Left renal pelvis (tissue), 4 donors: ENCODE measurements at regions not wholly inside any gene's neighbourhood (a gene's known extent, or its start where the extent isn't known, plus 50 kb on each side); places are given as distances from the start of the nearest gene placed in this dataset.
"Not testable (repeated sequence)": the region's sequence is repeated elsewhere in the genome, so short reads cannot be mapped to it uniquely, and the experiment has no call there.

Source experiments
- DNase-seq, 4 donors: peaks; one replicate each; pipeline ENCODE4 v3.0.0-alpha.2; 2013; ENCODE audit warnings: low read depth in 4 of 4, low spot score in 3 of 4

GRCh38 chr12:124478985-124479645 lies 88.3 kb downstream of the NCOR2 start:
- no peak for DNase-seq

GRCh38 chr12:124478416-124478815 lies 89.0 kb downstream of the NCOR2 start:
- no peak for DNase-seq

DNA sequence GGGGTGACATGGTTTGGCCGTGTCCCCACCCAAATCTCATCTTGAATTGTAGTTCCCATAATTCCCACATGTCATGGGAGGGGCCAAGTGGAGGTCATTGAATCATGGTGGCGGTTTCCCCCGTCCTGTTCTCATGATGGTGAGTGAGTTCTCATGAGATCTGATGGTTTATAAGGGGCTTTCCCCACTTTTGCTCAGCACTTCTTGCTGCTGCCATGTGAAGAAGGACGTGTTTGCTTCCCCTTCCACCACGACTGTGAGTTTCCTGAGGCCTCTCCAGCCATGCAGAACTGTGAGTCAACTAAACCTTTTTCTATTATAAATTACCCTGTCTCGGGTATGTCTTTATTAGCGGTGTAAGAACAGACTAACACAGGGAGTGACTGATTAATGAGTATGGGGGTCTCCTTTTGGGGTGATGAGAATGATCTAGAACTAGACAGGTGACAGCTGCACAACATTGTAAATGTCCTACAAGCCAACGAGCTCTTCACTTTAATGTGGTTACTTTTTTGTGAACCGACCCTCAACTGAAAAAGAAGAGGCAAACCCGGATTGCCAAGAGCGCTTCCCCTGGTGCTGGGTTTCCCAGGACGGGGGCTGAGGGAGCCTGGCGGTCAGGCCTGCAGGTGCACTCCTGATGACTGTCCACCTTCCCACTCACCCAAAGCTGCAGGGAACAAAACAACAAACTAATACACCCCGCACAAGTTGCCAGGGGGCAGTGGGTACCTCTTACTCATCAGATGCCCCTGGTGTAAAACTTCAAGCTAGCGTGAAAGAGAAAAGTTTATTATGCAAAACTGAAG lies 90.1 kb downstream of the NCOR2 start:
- no peak for DNase-seq

DNA sequence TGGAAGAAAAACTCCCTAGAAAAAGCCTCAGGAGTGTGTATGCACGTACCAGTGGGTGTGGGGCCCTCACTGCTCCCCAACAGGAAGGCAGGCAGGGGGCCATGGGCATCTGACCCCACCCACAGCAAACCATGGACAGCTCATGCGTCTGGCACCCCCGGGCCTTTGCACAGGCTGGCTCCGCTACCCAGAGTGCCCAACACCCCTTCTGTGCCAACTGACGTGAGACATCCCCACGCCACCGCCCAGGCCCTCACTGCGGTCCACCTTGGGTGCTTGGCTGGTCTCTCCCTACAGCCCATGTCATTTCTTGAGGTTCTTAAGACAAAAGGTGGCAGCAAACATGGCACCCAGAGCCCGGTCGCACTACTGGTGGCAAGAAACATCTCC lies 91.4 kb downstream of the NCOR2 start:
- DNase-seq: no peak

- DNase-seq: no peak
These were observed 92.0 kb downstream of the NCOR2 start for GRCh38 chr12:124475295-124476010.

DNA sequence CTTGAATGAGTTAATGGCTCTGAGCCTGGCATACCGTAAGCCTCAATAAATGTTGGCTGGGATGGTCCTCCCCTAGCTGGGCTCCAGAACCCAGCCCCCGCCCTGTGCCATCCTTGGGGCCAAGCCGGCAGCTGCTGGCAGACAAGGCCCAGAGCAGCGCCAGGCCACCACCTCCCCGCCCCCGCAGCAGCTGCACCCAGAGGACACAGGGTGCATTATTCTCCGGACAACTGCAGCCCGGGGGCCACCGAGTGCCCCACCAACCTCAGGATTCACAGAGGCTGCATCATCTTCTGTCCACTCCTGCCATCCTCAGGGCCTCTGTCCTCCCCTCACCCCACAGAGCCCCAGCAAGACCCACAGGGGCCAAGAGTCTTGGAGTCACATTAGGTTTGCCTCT lies 92.7 kb downstream of the NCOR2 start:
- no peak for DNase-seq

DNA sequence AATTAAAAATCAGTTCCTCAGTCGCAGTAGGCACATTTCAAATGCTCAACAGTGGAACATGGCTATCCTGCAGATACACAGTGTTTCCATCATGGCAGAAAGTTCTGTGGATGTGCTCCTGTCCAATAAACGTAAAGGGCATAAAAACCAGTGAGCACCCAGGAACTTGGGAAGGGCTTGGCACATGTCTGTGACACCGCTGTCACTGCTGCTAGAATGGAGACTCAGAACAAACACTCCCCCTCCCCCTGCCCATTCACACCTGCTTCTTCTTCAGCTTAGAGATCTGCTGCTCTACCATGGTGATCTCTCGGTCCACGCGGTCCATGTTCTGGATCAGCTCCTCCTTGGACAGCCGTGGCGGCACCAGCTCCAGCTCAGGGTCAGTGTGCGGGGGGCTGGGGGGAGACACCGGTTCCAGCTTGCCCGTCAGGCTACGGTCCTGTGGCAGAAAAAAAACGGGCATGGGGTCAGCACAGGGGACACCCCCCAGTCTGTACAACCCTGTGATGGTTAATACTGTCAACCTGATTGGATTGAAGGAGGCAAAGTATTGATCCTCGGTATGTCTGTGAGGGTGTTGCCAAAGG lies 94.6 kb downstream of the NCOR2 start:
- no peak for DNase-seq

GRCh38 chr12:124471828-124472227 lies 95.6 kb downstream of the NCOR2 start:
- DNase-seq: no peak

DNA sequence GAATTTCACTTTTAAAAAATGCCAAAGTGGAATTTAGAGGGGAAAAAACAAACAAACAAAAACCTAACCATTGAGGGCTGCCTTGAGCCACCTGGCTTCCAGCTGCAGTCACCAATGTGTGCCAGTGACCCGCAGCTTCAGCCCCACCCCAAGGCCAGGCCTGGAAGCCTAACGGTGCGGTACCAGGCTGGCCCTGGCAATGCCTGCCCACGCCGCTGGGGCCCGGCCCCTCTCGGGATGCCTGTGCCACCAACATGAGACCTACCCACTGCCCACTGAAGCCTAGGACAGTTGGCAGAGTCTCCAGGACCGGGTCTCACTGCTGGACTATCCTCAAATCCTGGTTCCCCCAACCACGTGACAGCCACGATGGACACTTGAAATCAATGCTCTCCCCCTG lies 96.6 kb downstream of the NCOR2 start:
- DNase-seq: no peak

DNA sequence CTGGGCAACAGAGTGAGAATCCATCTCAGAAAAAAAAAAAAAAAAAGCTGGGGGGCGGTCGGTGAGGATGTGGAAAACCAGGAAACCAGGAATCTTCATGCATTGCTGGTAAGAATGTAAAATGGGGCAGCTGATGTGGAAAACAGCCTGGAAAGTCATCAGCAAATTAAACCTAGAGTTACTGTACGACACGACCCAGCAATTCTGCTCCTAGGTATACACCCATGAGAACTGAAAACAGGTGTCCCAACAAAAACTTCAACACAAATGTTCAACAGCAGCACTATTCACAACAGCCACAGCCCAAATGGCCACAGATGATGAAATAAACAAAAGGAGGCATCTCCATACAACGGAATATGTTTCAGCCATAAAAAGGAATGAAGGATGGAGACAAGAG lies 97.3 kb downstream of the NCOR2 start:
- DNase-seq: no peak

DNA sequence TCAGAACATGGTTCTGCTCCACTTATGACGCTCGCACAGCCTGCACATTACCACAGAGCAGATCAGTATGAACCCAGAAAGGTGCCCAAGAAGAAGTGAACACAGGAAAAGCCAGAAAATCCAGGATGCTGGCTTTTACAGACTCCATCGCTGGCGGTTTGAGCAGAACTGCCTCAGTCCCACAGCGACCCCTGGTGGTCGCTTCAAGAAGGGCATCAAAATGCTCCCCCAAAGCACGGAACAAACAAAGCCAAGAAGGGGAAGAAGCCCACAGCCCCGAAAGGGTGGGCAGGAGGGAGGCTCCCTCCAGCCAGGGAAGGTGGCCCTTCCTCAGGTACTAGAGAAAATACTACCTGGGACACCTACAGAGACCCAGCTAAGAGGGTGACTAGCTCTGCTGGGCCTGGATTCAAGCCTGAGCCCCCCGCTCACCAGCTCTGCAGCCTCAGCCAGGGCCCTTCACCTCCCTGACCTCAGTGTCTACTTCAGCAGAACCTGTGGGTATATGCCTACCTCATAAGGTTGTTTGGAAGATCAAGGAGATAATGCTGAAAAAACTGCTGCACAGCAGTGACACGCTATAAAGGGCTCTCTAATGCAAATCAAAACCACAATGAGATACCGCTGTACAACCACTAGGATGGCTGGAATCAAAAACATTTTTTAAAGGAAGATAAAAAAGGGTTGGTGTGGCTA lies 98.1 kb downstream of the NCOR2 start:
- no peak for DNase-seq

DNA sequence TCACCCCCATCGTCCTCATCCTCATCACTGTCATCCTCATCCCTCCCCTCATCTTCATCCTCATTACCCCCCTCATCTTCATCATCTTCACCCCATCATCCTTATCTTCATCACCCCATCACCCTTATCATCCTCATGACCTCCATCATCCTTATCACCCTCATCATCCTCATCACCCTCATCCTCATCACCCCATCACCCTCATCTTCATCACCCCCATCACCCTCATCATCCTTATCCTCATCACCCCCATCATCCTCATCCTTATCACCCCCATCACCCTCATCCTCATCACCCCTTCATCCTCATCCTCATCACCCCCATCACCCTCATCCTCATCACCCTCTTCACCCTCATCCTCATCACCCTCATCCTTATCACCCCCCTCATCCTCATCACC lies 99.9 kb downstream of the NCOR2 start:
- DNase-seq: not testable (repeated sequence)

DNA sequence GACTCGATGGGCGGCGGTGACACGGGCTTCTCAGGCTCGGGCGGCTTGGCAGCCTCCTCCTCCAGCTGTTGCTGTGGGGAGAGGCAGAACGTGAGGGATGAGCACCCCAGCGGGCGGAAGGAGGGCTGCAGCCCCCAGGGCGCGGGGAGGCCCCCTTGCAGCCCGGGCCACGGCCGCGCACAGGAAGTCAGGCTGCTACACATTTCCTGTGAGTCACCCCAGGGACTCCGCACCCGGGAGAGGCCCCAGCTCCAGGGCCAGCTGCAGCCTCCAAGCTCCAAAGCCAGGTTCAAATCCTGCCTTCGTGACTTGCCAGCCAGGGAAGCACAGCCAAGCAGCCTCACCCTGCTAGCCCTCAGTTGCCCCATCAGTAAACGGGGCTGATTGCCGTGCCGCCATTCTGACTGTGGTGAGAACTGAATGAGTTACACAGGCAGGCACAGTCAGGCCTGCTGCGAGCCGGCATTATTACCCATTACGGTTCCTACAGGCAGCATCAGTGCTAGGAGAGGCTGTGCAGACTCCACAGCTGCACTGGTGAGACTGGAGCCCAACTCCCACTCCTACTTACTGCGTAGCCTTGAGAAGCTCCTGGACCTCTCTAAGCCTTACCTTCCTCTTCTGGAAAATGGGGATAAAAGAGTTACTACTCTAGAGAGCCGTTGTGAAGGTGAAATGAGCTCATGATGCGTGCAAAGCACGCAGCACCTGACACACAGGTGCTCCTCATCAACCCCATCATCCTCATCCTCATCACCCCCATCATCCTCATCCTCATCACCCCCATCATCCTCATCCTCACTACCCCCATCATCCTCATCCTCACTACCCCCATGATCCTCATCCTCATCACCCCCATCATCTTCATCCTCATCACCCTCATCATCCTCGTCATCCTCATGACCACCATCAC lies 100.9 kb downstream of the NCOR2 start:
- DNase-seq: no peak

DNA sequence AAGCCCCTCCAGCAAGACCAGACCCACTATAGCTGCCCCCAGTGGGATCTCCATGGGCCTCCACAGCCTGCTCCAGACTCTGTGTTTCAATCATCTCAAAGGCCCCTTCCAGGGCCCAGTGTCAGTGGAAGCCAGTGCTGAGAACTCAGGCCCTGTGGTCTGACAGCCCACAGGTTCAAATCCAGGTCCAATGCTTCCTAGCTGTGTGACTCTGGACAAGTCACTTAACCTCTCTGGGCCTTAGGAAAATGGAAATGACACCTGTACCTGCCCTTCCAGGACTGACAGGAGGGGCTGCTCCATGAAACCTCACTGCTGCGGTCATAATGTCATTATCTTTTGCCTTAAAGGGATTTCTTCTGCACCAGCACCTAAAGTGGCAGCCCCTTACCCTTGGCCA lies 101.9 kb downstream of the NCOR2 start:
- no peak for DNase-seq

GRCh38 chr12:124464830-124465229 lies 102.6 kb downstream of the NCOR2 start:
- no peak for DNase-seq

DNA sequence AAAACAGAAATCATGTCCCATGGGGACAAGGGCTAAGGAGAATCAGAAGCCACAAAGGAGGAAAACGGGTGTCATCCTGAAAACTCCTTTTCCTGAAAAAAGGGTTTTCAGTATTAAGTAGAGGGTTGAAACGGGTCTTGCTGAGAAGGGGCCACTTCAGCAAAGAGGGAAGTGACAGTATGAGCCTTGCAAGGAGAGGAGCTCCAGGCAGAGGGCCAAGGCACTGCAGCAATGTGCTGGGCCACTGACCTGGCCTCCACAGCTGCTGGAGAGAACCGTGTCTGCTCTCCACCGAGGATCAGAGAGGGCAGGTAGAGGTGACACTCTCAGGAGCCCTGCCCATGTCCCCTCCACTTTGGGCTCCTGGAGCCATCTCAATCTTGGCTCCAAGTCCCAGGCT lies 103.3 kb downstream of the NCOR2 start:
- DNase-seq: no peak

- no peak for DNase-seq
These were observed 104.0 kb downstream of the NCOR2 start for GRCh38 chr12:124463341-124463921.

- no peak for DNase-seq
These were observed 104.7 kb downstream of the NCOR2 start for GRCh38 chr12:124462750-124463149.

DNA sequence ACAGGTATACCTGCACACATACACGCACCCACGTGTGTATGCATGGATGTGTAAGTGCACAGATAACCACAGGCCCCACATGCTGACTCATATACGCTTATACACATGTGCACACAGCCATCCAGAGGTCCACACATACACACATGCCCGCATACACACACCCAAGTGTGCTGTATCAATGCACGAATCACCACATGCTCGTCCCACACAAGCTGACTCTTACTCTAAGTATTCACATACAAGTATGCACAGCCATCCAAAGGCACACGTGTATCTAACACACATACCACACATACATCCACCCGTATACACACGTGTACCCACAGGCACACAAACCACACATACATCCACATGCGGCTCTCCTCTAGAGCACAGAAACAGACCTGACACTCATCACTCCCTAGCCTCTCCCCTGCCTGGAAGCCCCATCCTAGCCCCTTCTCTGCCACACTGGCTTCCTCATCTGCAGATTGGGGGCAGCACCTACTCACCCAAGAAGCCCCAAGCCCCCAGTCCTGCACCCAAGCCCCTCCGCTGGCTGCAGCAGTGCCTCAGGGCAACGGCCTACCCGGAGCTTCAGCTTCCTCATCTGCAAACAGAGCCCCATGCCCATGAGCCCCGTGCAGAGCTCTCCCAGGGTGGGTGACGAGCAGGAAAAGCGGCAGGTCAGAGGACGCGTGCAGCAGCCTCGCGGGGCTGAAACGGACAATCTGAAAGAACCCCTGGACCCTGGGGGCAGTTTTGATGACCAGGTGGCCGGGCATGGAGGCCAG lies 105.4 kb downstream of the NCOR2 start:
- DNase-seq: no peak
